Mammary epithelial cell (primary cell): ENCODE measurements at regions not wholly inside any gene's neighbourhood (a gene's known extent, or its start where the extent isn't known, plus 50 kb on each side); places are given as distances from the start of the nearest gene placed in this dataset.

Experiments
- EZH2 ChIP-seq: IDR thresholded peaks from 2 replicates; pipeline ENCODE4 v1.6.1; 2012; ENCODE audit warnings: low read length, inconsistent platforms, borderline replicate concordance
- TF ChIP-seq, protein P1 (sequence below), 2 donors: IDR thresholded peaks in 1 of 2; conservative IDR thresholded peaks in 1 of 2; 2 replicates each; pipeline ENCODE4 v1.5.1; 2011 to 2012; ENCODE audit warnings: inconsistent platforms in 2 of 2, low read length in 2 of 2, mild to moderate bottlenecking in 2 of 2, control low read depth in 1 of 2, low read depth in 1 of 2; ENCODE audit not compliant: insufficient read depth in 1 of 2; ENCODE audit errors: extremely low read depth in 1 of 2

DNA sequence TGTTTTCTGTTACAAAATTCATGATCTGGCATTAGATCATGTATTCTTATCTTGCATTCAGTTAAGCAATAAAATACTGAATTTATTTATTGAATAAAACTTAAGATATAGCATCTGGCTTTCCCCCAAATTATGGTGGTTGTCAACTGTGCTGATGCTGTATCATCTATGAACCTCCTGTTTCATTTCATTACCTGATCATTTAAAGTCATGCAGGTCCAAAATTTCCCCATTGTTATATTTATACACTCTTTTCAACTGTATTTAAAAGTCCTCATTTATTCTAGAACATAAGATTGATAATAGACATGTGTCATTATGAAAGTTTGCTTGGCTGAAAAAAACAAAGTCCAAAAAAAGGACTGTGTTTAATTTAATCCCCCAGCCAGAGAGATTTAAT is 627.4 kb upstream of the ADGRB3 start:
- TF ChIP-seq, protein P1, sequence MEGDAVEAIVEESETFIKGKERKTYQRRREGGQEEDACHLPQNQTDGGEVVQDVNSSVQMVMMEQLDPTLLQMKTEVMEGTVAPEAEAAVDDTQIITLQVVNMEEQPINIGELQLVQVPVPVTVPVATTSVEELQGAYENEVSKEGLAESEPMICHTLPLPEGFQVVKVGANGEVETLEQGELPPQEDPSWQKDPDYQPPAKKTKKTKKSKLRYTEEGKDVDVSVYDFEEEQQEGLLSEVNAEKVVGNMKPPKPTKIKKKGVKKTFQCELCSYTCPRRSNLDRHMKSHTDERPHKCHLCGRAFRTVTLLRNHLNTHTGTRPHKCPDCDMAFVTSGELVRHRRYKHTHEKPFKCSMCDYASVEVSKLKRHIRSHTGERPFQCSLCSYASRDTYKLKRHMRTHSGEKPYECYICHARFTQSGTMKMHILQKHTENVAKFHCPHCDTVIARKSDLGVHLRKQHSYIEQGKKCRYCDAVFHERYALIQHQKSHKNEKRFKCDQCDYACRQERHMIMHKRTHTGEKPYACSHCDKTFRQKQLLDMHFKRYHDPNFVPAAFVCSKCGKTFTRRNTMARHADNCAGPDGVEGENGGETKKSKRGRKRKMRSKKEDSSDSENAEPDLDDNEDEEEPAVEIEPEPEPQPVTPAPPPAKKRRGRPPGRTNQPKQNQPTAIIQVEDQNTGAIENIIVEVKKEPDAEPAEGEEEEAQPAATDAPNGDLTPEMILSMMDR (conservative IDR thresholded peaks at IDR 0.05 in 1 of 2, IDR thresholded peaks at IDR 0.05 in 1 of 2; ENCODE audit: extremely low read depth in 1 of 2, insufficient read depth in 1 of 2, low read depth in 1 of 2, low read length in 2 of 2) = no peak
- TF ChIP-seq EZH2 = no peak
